Activated CD8-positive, alpha-beta memory T cell treated with anti-CD3 and anti-CD28 coated beads, Interleukin-2, amount 50 U/mL, for 4 hours (primary cell): ENCODE measurements at regions not wholly inside any gene's neighbourhood (a gene's known extent, or its start where the extent isn't known, plus 50 kb on each side); places are given as distances from the start of the nearest gene placed in this dataset.

ENCODE experiments used
- DNase-seq: peaks from one replicate; pipeline ENCODE4 v3.0.0-alpha.2; 2020

DNA sequence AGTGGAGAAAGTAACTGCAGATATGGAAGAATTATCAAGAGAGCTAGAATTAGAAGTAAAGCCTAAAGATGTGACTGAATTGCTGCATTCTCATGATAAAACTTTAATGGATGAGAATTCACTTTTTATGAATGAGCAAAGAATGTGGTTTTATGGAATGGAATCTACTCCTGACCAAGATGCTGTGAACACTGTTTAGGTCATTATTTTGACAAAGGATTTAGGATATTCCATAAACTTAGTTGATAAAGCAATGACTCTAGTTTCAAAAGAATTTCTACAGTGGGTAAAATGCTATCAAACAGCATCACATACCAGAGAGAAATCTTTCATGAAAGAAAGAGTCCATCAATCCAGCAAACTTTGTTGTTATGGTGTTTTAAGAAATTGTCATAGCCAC, 1317.7 kb upstream of the ACVR2A start:
- DNase-seq, result no peak

DNA sequence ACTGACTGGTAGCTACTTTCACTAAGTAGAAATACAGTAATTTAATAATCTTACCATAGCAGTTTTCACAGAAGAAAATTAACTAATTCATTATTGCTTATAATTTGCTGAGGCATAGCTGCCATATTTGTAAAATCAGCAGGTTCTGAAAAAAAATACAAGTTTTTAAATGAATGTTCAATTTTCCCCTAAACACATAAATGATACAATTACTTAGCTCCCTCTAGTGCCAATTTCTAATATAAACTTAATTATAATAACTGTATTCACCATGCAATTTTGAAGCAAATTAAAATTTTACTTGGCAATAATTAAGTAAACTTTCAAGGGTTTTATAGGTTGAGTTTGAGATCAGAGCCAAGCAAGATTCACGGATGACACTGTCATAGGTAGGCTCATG, 1321.6 kb upstream of the ACVR2A start:
- DNase-seq, result no peak

DNA sequence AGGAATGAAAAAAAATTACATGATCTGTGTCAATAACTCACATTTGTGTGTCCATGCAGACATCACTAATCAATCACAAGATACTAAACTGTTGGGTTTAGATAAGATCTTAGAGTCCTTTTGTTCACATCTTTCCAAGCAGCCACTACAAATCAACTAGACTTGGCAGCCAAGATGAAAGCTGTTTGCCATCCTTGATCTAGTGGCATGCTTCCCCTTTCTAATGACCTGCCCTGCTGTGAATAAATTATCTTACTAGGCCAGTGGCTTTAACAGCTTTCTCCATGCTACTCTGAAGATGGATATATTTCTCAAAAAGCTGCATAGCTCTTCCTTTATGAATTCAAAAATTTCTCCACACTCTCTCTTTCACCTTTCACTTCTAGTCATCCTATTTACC, 1338.0 kb upstream of the ACVR2A start:
- no peak for DNase-seq

DNA sequence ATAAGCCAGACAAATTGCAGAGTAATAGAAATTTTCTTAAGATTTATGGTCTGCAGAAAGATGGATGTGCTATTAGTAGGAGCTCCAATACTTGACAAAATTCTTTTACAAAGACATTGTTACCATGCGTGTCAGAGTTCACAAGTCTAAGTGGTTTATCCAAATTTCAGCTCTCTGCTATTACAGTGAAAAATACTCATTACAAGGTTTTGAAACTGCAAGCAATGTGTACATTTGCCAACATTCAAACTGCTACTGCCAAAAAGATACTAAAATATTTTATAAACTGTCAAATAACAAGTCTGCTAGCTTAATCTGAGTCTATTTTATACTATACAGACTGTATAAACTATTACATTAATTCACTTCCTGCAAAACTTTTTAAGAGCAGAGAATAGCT, 1341.5 kb upstream of the ACVR2A start:
- DNase-seq, result no peak

DNA sequence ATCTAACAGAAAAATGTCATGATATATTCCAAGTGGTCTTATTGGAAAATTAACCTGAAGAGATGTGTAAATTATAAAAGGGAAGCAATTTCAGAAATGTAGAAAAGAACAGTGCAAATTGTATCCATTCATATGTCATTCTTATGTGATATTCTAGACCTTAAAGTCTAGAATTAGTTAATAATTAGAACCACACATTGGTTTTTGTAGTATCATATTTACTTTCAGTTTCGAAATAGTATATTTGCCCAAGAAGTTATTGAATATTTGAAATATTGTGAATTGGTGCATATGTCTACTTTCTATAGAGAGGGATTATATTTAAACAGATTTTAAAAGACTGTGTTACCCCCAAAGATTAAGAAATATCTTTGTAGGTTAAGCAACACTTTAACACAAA, 1348.6 kb upstream of the ACVR2A start:
- no peak for DNase-seq

DNA sequence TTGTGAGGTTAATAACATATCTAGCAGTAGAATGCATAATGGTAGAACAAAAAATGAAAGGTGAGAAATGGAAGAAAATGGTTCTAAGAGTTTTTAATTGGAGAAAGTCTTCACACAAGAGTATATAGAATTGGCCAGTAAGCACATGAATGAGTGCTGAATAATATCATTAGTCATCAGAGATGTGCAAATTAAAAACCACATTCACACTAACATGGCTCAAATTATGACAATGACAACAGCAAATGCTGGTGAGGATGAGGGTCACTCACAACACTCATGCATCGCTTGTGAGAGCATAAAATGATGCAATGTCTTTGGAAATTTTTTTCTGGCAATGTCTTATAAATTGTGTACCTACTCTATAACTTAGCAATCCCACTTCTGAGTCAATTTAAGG, 1355.4 kb upstream of the ACVR2A start:
- DNase-seq, result no peak

DNA sequence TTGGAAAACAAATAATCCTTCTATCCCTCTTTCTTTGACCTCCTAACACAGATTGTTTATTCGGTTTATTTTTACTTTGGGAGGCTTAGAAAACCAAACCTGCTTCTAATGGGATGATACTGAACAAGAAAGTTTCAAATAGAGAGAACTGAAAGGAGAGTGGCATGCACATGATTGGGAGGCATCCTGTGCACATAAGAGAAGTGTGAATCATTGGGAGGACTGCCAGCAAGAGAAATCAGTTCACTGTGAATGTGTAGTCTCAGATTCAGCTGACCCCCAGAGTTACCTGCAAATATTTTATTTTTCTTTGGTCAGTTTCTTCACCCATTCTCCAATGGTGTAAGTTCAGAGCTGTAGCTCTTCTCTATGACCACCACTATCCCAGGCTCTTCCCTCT, 1363.2 kb upstream of the ACVR2A start:
- no peak for DNase-seq

DNA sequence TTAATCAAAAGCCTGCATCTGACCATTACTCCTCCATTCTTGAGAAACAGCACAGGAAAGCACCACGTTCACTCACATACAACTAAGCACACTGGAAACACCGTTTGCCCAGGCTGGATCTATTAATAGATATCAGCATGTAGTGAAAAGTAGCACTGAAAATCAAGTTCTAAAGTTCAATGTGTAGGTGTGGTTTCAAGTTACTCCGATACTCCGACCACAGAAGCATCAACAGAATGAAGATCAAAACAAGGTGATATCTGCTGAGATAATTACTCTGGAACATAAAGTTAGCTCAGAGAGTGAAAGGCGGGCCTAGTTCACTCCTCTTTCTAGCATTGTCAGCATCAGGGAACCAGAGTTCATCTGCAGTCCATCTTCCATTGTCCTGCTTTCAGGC, 1367.4 kb upstream of the ACVR2A start:
- DNase-seq, result no peak

DNA sequence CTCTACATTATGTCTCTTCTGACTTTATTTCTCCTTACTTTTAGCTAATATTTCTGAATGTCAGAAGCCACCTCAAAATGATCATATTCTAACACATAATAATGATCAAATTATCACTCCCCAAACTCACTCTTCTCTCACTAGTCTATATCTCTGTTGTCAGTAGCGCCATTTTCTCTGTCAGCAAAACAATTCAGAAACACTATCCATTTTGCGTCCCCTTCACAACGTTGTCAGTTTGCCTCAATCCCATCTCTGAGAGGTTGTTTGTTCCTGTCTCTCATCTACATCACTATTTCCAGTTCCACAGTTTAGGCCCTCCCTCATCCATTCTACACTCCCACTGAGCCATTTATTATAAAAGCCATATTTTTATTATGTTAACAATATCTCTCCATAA, 1376.3 kb upstream of the ACVR2A start:
- DNase-seq, result no peak

DNA sequence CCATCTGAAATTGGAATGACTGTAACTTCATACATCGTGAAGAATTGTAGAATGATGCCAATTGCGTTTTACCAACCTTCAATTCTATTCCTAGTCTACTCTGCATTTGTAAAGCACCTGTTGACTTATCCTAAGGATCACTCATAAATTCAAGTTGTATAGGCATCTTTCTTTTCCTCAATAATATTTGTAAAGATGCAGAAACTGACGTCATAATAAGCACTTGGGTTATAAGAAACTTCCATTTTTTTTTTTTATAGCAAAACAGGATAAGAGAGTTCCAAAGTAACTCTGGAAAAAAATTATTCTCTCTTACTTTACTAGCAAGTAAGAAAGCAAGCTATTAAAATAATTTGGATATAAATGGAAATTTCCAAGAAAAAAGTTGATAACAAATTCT, 1377.4 kb upstream of the ACVR2A start:
- DNase-seq, result no peak

DNA sequence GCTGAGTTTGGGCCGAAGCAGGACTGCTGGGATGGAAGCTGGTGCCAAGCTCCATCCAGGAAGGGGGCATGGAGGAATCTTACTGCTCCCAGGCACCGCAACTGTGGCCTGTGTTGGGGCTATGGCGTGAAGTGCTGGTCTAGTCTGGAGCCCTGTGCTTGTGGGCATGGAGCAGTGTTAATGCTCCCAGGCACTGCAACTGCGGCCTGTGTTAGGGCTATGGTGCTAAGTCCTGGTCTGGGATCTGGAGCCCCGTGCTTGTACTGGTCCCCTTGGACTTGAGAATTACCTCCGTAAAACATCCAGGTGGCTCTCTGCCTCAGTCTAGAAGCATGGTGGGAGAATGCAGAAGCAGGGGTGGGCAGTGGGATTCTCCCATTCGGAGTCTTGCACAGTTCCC, 1379.4 kb upstream of the ACVR2A start:
- no peak for DNase-seq

DNA sequence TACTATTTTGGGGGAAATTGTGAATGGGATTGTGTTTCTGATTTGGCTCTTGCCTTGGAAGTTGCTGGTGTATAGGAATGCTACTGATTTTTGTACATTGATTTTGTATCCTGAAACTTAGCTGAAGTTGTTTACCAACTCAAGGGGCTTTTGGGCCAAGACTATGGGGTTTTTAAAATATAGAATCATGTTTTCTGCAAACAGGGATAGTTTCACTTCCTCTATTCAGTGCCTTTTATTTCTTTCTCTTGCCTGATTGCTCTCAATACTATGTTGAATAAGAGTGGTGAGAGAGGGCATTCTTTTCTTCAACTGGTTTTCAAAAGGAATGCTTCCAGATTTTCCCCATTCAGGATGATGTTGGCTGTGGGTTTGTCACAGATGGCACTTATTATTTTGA, 1383.8 kb upstream of the ACVR2A start:
- no peak for DNase-seq

DNA sequence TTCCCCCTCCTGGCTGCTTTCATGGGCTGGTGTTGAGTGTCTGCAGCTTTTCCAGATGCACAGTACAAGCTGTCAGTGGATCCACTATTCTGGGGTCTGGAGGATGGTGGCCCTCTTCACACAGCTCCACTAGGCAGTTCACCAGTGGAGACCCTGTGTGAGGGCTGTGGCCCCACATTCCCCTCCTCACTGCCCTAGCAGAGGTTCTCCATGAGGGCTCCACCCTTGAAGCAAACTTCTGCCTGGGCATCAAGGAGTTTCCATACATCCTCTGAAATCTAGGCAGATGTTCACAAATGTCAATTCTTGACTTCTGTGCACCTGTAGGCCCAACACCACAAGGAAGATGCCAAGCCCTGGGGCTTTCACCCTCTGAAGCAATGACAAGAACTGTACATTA, 1386.2 kb upstream of the ACVR2A start:
- no peak for DNase-seq

DNA sequence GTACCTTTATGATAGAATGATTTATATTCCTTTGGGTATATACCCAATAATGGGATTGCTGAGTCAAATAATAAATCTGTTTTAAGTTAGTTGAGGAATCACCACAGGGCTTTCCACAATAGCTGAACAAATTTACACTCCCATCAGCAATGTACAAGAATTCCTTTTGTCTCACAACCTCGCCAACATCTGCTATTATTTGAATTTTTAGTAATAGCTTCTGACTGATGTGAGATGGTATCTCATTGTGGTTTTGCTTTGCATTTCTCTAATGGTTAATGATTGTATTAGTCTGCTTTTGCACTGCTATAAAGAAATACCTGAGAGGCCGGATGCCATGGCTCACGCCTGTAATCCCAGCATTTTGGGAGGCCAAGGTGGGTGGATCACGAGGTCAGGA, 1387.6 kb upstream of the ACVR2A start:
- no peak for DNase-seq

DNA sequence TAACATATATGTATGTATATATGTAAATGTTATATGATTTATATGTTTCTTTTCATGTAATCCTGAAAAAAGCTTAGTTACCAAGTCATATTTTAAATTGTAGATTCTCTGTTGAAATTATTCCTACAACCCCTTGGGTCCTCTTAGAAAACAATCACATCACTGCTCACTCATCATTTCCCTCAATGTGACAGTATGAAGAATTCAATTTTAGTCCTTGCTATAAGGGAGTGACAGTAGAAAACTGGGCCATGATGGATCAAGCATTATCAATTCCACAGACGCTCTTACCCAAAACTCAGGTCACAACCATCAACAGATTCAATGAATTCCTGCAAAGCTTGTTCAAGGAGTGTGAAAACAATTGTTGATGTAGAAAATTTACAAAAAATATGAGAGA, 1389.5 kb upstream of the ACVR2A start:
- no peak for DNase-seq

DNA sequence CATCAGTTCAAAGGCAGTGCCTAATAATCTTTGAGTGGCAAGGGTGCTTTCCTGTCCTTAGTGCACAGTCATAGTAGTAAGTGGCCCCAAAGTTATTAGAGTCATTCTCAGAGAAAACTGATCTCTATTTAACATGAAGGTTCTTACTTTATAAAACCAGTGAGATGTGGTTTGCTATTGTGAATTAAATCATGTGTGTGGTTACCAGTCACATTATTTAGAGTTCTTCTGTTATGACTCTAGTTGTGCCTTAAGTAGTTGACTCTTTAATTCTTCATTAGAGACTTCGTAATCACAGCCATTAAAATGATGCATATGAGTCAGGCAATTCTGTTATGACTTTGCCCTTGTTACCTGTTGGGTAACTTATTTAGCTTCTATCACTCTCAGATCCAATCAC, 1392.9 kb upstream of the ACVR2A start:
- DNase-seq, result no peak

DNA sequence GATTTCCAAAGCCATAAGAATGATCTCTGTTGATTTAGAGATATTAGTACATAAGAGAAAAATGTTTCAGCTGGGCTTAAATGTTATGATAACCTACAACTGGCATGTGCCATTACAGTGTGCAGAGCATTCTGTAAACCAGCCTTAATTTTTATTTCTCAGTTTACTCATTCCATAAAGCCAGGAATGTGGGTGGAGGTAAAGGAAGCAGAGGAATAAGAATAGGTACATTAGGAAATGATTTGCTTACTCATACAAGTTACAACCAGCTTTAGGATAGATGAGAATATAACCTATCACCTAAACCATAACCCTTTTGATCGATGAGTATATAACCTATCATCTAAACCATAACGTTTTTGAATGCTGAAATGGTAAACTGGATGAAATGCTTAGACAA, 1394.7 kb upstream of the ACVR2A start:
- DNase-seq, result no peak

DNA sequence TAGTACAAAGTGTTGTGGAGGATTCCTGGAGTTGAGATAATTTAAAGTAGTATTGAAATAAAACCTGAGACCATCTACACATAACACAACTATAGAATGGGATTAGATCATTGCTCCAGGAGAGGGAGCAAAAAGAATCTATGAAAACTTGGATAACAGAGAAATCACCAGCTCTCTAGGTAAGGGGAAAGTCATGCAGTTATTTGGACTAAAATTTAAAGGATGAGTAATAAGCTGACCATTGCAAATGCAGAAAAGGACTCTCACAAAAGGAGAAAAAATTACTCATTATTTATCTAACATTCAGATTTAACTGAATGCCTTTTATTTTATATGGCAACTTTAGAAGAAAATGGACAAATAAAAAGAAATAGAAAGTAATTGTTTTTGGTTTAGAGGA, 1399.8 kb upstream of the ACVR2A start:
- DNase-seq, result no peak

DNA sequence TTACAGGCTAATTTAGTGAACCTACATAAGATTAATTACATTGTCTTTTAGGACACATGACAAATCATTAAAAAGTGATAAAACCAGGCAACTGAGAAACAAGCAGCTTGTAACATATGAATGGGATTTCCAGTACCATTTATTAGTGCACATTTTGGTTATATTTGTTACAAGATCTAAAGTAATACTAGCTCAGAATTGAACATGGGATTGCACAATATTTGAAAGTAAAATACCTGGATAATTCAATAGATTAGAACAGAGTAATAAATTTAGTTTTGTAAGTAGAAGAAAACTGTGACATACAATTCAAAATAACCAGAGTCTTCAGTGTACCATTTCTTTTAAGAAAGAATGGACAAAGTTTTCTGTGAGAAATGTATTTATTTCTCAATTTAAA, 1400.7 kb upstream of the ACVR2A start:
- DNase-seq, result no peak

DNA sequence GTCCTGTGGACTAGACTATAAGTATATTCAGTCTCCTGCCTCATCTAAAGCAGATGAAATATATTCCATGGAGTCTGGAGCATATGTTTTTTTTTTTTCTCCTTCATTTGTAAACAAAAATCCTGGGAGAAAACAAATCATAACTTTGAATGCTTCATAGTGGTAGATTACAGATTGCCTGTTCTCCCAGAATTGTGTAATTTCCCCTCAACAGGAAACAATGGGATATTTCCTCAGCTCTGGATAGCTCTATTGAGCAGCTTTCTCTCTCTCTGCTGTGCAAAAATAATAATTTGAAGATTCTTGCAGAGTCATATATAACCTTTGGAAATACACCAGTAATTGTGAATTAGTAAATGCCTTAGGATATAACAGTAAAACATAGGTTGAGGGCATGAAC, 1406.6 kb upstream of the ACVR2A start:
- no peak for DNase-seq

DNA sequence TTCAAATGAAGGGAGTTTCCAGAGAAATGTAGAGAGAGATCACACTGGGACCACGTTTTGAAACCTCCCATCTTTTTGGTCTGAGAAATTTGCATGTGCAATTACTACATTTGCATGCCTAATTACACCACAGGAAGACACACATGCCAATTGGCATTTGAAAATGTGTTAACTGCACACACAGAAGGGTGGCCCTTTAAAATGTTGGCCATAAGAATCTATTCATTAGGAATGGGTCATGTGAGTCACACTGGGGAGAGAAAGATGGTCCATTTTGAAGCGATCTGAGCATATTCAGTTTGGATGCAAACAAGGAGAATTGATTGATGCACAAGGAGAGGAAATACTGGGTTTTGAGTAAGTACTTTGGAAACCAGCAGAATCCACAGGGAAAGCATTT, 1407.1 kb upstream of the ACVR2A start:
- no peak for DNase-seq

DNA sequence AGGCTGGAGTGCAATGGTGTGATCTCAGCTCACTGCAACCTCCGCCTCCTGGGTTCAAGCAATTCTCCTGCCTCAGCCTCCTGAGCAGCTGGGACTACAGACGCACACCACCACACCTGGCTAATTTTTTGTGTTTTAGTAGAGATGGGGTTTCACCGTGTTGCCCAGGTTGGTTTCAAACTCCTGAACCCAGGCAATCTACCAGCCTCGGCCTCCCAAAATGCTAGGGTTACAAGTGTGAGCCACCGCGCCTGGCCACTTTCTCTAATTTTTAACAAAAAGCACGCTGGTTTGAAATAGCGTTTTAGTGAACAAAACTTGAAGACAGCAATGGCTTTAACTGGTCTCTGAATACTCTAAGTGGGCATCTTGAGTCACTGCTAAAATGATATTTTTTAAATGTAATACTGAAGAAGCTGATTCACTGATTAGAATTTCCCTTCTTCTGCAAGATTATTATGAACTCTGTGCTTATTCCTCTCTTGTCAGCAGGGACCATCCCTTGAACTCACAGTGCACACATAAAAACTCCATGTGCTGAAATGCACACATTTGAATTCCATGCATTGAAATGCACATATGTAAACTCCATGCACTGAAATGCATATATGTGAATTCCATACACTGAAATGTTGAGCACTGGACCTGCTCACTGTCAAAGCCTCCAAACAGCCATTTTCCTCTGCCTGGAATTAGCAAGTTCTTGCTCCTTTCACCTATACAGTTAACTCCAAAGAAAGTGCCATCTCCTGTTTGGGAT, 1411.5 kb upstream of the ACVR2A start:
- no peak for DNase-seq

DNA sequence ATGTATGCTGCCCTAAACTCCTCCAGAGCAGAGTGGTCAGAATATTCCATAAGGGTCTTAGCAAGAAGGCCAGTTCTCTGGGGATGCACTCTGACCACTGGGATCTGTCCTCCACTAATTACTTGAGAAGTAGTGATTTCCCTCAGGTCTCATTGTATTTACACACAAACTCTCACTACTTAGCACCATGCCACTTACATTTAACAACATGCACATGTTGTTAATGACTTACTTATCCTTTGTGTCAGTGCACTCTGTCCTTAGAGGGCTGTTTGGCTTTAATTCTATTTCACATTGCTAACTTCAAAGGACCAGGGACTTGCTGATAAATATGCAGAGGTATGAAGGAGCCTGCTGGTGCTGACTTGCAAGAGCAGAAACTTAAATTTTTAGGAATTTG, 1415.5 kb upstream of the ACVR2A start:
- DNase-seq, result no peak

DNA sequence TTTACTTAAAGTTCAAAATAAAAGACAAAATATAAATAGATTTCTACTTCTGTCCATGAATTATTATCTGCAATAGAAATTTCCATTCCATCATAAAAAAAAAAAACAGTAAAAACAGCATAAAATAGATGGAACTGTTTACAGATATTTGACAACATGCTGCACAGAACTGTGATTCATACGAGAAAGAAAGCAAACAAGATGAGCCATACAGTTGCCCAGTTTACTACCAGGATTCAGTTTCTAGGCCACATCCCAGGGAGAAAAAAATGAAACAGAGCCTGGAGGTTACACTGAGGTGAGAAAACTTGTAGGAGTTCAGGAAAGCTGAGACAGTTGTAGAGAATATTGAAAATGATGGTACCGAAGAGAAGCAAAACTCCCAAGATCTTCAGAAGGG, 1426.9 kb upstream of the ACVR2A start:
- no peak for DNase-seq

DNA sequence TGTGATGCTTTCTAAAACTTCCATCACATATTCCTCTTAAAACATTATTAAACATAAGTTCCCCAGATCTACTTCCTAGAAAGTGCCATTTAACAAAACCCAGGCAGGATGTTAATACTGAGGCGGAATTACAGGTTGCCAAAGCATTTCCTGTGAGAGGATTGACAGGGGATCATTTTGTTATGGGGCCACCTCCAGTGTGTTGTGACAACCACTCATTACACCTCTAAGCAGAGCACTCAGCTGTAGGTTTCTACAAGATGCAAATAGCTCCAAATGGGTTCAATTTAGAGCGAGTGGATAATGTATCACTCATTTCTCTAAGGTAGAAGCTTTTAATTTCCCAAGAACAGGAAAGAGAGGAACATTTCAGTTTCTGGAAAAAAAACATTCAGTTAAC, 1429.5 kb upstream of the ACVR2A start:
- DNase-seq, result no peak

DNA sequence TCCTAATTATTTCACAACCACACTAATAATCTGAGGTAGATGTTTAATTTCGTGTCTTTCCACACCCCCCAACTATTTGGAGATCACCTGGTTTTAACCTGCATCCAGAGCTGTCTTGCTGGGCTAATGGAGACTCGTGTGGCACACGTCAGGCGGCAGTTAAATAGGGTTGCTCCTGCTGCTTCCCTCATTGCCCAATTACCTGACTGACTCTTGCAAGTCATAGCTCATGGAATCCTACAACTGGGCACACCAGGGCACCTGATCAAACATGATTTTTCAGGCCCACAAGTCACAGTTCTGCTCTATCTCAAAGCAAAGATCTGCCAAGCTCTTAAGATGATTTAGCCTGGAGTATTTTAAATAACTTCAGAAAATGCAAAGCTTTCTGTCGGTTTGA, 1430.4 kb upstream of the ACVR2A start:
- no peak for DNase-seq
